ENCODE measurements at regions not wholly inside any gene's neighbourhood (a gene's known extent, or its start where the extent isn't known, plus 50 kb on each side); places are given as distances from the start of the nearest gene placed in this dataset.

DNA sequence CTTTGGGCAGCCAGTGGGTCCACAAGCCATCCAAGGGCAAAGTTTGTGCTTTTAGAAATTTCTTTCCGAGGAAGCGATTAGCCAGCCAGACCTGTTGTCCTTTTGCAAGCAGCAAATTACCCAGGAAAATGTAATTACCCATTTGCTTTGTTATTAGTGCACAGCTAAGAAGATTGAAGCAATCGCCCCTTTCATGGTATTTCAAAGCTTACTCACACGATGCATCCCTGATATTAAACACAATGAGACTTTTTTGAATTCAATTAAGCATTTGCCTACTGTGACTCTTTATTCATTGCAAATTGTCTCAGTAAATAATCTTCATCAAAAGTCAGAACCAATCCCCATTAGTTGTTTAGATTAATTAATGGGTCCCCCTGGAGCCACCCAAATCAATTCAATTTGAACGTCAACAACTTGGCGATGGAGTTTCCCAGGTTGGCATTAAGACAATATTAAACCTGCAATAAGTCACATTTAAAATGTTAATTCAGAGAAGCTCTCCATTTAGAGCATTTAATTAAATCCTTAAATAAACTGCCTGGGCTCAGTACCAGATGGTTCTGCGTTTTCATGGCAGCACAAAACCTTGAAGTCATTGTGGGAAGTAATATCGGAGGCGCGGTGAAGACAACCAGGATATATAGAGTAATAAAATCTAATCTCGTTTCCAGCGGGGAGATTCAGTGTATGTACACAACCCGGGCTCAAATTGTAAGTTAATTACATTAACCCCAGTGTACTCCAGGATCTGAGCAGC lies 366.2 kb upstream of the TNRC6C start (continued):
- TF ChIP-seq HDAC2 (IDR thresholded peaks at IDR 0.05; ENCODE audit: borderline replicate concordance in 1 of 2, low read depth in 2 of 2, low read length in 2 of 2) (no peak), TEAD4 (IDR thresholded peaks at IDR 0.05; ENCODE audit: low read depth, low read length) (no peak)
- TF ChIP-seq, protein P1, sequence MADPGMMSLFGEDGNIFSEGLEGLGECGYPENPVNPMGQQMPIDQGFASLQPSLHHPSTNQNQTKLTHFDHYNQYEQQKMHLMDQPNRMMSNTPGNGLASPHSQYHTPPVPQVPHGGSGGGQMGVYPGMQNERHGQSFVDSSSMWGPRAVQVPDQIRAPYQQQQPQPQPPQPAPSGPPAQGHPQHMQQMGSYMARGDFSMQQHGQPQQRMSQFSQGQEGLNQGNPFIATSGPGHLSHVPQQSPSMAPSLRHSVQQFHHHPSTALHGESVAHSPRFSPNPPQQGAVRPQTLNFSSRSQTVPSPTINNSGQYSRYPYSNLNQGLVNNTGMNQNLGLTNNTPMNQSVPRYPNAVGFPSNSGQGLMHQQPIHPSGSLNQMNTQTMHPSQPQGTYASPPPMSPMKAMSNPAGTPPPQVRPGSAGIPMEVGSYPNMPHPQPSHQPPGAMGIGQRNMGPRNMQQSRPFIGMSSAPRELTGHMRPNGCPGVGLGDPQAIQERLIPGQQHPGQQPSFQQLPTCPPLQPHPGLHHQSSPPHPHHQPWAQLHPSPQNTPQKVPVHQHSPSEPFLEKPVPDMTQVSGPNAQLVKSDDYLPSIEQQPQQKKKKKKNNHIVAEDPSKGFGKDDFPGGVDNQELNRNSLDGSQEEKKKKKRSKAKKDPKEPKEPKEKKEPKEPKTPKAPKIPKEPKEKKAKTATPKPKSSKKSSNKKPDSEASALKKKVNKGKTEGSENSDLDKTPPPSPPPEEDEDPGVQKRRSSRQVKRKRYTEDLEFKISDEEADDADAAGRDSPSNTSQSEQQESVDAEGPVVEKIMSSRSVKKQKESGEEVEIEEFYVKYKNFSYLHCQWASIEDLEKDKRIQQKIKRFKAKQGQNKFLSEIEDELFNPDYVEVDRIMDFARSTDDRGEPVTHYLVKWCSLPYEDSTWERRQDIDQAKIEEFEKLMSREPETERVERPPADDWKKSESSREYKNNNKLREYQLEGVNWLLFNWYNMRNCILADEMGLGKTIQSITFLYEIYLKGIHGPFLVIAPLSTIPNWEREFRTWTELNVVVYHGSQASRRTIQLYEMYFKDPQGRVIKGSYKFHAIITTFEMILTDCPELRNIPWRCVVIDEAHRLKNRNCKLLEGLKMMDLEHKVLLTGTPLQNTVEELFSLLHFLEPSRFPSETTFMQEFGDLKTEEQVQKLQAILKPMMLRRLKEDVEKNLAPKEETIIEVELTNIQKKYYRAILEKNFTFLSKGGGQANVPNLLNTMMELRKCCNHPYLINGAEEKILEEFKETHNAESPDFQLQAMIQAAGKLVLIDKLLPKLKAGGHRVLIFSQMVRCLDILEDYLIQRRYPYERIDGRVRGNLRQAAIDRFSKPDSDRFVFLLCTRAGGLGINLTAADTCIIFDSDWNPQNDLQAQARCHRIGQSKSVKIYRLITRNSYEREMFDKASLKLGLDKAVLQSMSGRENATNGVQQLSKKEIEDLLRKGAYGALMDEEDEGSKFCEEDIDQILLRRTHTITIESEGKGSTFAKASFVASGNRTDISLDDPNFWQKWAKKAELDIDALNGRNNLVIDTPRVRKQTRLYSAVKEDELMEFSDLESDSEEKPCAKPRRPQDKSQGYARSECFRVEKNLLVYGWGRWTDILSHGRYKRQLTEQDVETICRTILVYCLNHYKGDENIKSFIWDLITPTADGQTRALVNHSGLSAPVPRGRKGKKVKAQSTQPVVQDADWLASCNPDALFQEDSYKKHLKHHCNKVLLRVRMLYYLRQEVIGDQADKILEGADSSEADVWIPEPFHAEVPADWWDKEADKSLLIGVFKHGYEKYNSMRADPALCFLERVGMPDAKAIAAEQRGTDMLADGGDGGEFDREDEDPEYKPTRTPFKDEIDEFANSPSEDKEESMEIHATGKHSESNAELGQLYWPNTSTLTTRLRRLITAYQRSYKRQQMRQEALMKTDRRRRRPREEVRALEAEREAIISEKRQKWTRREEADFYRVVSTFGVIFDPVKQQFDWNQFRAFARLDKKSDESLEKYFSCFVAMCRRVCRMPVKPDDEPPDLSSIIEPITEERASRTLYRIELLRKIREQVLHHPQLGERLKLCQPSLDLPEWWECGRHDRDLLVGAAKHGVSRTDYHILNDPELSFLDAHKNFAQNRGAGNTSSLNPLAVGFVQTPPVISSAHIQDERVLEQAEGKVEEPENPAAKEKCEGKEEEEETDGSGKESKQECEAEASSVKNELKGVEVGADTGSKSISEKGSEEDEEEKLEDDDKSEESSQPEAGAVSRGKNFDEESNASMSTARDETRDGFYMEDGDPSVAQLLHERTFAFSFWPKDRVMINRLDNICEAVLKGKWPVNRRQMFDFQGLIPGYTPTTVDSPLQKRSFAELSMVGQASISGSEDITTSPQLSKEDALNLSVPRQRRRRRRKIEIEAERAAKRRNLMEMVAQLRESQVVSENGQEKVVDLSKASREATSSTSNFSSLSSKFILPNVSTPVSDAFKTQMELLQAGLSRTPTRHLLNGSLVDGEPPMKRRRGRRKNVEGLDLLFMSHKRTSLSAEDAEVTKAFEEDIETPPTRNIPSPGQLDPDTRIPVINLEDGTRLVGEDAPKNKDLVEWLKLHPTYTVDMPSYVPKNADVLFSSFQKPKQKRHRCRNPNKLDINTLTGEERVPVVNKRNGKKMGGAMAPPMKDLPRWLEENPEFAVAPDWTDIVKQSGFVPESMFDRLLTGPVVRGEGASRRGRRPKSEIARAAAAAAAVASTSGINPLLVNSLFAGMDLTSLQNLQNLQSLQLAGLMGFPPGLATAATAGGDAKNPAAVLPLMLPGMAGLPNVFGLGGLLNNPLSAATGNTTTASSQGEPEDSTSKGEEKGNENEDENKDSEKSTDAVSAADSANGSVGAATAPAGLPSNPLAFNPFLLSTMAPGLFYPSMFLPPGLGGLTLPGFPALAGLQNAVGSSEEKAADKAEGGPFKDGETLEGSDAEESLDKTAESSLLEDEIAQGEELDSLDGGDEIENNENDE (IDR thresholded peaks at IDR 0.05; ENCODE audit: insufficient replicate concordance, low read length) = no peak
